Hepatocyte (in vitro differentiated cells): ENCODE measurements at regions not wholly inside any gene's neighbourhood (a gene's known extent, or its start where the extent isn't known, plus 50 kb on each side); places are given as distances from the start of the nearest gene placed in this dataset.

Experiments
- CTCF ChIP-seq: fragments of 200-600 bp; sonication (generic); IDR thresholded peaks from 2 replicates; pipeline ENCODE4 v1.5.1; 2016; ENCODE audit warnings: antibody characterized with exemption, mild to moderate bottlenecking; ENCODE audit not compliant: poor library complexity
- EZH2 ChIP-seq: fragments of 200-600 bp; sonication (generic); IDR thresholded peaks from 2 replicates; pipeline ENCODE4 v1.6.1; 2016; ENCODE audit warnings: antibody characterized with exemption, mild to moderate bottlenecking, borderline replicate concordance
- EZH2phosphoT487 ChIP-seq: fragments of 200-600 bp; sonication (generic); IDR thresholded peaks from one replicate; pipeline ENCODE4 v1.6.1; 2018; ENCODE audit warnings: antibody characterized with exemption, mild to moderate bottlenecking, low read depth, moderate library complexity; ENCODE audit not compliant: unreplicated experiment, severe bottlenecking

- no peak for TF ChIP-seq CTCF
- no peak for TF ChIP-seq EZH2
- TF ChIP-seq EZH2phosphoT487 = no peak
Measured at GRCh38 chr6:206264-206663, 86.0 kb upstream of the DUSP22 start.
